Smooth muscle cell (in vitro differentiated cells): ENCODE measurements at regions not wholly inside any gene's neighbourhood (a gene's known extent, or its start where the extent isn't known, plus 50 kb on each side); places are given as distances from the start of the nearest gene placed in this dataset.
A peak's percentile ranks its signal among the peaks of the same experiment; 100 is the strongest.
"Not testable (repeated sequence)": the region's sequence is repeated elsewhere in the genome, so short reads cannot be mapped to it uniquely, and the experiment has no call there.

Experiments used
- DNase-seq: peaks from one replicate; lab custom pipeline; 2025; ENCODE audit not compliant: unreplicated experiment; lab: John Stamatoyannopoulos, UW
- H2AFZ ChIP-seq: fragments of 200-600 bp; sonication (generic); 2 replicates; pipeline ENCODE4 v1.6.0; 2016; ENCODE audit warnings: antibody characterized with exemption, low read depth, mild to moderate bottlenecking
- H3F3A ChIP-seq: fragments of 200-600 bp; sonication (generic); 2 replicates; pipeline ENCODE4 v1.6.0; 2017; ENCODE audit warnings: antibody characterized with exemption, low read depth
- H3K27ac ChIP-seq: fragments of 200-600 bp; sonication (generic); 2 replicates; pipeline ENCODE4 v1.5.1; 2016; ENCODE audit warnings: low read depth, mild to moderate bottlenecking
- H3K27me3 ChIP-seq: fragments of 200-600 bp; sonication (generic); 2 replicates; pipeline ENCODE4 v1.6.1; 2016; ENCODE audit warnings: low read depth, mild to moderate bottlenecking
- H3K36me3 ChIP-seq: fragments of 200-600 bp; sonication (generic); 2 replicates; pipeline ENCODE4 v1.5.1; 2016; ENCODE audit warnings: low read depth
- H3K4me1 ChIP-seq: fragments of 200-600 bp; sonication (generic); 2 replicates; pipeline ENCODE4 v1.5.1; 2016; ENCODE audit warnings: low read depth
- H3K4me2 ChIP-seq: fragments of 200-600 bp; sonication (generic); 2 replicates; pipeline ENCODE4 v1.6.0; 2016; ENCODE audit warnings: mild to moderate bottlenecking
- H3K4me3 ChIP-seq: fragments of 200-600 bp; sonication (generic); 2 replicates; pipeline ENCODE4 v1.5.1; 2016; ENCODE audit warnings: mild to moderate bottlenecking
- H3K79me2 ChIP-seq: fragments of 200-600 bp; sonication (generic); 2 replicates; pipeline ENCODE4 v1.6.0; 2016; ENCODE audit warnings: low read depth, mild to moderate bottlenecking
- H3K9ac ChIP-seq: fragments of 200-600 bp; sonication (generic); 2 replicates; pipeline ENCODE4 v1.6.0; 2016; ENCODE audit warnings: low read depth
- H3K9me3 ChIP-seq: fragments of 200-600 bp; sonication (generic); replicated peaks from 2 replicates; pipeline ENCODE4 v1.5.1; 2016; ENCODE audit warnings: low read depth
- H4K20me1 ChIP-seq: fragments of 200-600 bp; sonication (generic); 2 replicates; pipeline ENCODE4 v1.6.0; 2016; ENCODE audit warnings: low read depth
- WGBS: methylation state at CpG from one replicate; pipeline ENCODE4 v1.1.7; 2016; ENCODE audit warnings: low lambda C conversion rate; 5-methylcytosine and 5-hydroxymethylcytosine counted together
- TF ChIP-seq, protein P1 (sequence below): fragments of 200-600 bp; sonication (generic); IDR thresholded peaks from 2 replicates; pipeline ENCODE4 v1.5.1; 2017; ENCODE audit warnings: borderline replicate concordance, mild to moderate bottlenecking, antibody characterized with exemption; ENCODE audit not compliant: insufficient read depth, poor library complexity, severe bottlenecking

- H3K4me2 ChIP-seq, H3K27ac ChIP-seq, H3K4me3 ChIP-seq, H3K27me3 ChIP-seq, H3K4me1 ChIP-seq, H3K9ac ChIP-seq, H3K9me3 ChIP-seq, H2AFZ ChIP-seq, H3F3A ChIP-seq, H3K36me3 ChIP-seq, DNase-seq: not testable (repeated sequence)
- Histone ChIP-seq H4K20me1 (peaks cover 40% of the 10 kb centered on the region), H3K79me2 (peaks cover 14% of the 10 kb centered on the region)
- TF ChIP-seq, protein P1, sequence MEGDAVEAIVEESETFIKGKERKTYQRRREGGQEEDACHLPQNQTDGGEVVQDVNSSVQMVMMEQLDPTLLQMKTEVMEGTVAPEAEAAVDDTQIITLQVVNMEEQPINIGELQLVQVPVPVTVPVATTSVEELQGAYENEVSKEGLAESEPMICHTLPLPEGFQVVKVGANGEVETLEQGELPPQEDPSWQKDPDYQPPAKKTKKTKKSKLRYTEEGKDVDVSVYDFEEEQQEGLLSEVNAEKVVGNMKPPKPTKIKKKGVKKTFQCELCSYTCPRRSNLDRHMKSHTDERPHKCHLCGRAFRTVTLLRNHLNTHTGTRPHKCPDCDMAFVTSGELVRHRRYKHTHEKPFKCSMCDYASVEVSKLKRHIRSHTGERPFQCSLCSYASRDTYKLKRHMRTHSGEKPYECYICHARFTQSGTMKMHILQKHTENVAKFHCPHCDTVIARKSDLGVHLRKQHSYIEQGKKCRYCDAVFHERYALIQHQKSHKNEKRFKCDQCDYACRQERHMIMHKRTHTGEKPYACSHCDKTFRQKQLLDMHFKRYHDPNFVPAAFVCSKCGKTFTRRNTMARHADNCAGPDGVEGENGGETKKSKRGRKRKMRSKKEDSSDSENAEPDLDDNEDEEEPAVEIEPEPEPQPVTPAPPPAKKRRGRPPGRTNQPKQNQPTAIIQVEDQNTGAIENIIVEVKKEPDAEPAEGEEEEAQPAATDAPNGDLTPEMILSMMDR, result peak; percentile 14
- 88% methylated on average over 8 of the region's 8 CpGs for WGBS
Measured at GRCh38 chr5:94086635-94087034, 345.2 kb upstream of the POU5F2 start.

DNA sequence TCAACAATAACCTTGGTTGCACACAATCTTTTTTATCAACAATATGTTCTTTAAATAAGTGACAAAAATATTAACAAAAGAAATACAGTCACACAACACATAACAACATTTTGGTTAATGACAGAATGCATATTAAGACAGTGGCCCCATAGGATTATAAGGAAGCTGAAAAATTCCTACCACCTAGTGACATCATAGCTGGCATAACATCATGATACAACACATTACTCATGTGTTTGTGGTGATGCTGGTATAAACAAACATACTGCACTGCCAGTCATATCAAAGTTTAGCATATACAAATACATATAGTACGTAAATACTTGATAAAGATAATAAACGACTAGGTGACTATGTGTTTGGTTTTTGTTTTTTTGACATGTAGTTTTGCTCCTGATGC is 344.8 kb upstream of the POU5F2 start:
- no peak overlapping the region for H3K27ac ChIP-seq
- H3K79me2 ChIP-seq, result peaks cover 15% of the 10 kb centered on the region
- WGBS, result 70% methylated on average over 2 of the region's 2 CpGs
- H3K4me3 ChIP-seq, result no peak overlapping the region
- no peak overlapping the region for H2AFZ ChIP-seq
- no peak for DNase-seq
- H3K9me3 ChIP-seq, result no peaks in the 10 kb centered on the region
- no peaks in the 10 kb centered on the region for H3K27me3 ChIP-seq
- H3K36me3 ChIP-seq, result no peaks in the 10 kb centered on the region
- no peaks in the 10 kb centered on the region for H3F3A ChIP-seq
- no peak overlapping the region for H3K4me2 ChIP-seq
- H4K20me1 ChIP-seq, result peaks cover 40% of the 10 kb centered on the region
- H3K4me1 ChIP-seq, result no peaks in the 10 kb centered on the region
- TF ChIP-seq, protein P1, result no peak
- H3K9ac ChIP-seq, result no peak overlapping the region

DNA sequence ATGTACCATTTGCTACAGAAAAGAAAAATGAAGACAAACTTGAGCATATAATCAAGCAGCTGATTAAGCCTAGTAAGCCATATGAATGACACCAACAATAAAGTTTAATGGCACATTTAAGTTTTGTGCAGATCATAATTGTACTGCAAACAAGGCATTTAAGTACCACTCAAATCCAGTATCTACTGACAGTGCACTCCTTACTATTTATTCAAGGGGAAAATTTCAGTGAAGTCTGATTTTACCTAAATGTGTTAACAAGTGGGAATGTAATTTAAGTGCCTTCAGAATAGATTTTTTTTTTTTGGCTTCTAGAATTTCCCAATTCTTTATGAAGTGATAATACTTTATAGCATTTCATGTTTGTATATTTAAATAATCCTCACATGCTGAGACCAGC is 341.0 kb upstream of the POU5F2 start:
- Histone ChIP-seq H3K9me3 (no peaks in the 10 kb centered on the region), H3K4me3 (no peak overlapping the region), H3K27me3 (no peaks in the 10 kb centered on the region), H3K36me3 (no peaks in the 10 kb centered on the region), H2AFZ (no peak overlapping the region), H3K27ac (no peak overlapping the region), H3K4me2 (no peak overlapping the region), H3K9ac (no peak overlapping the region), H3F3A (no peaks in the 10 kb centered on the region), H4K20me1 (peaks cover 52% of the 10 kb centered on the region), H3K4me1 (no peaks in the 10 kb centered on the region), H3K79me2 (peaks cover 27% of the 10 kb centered on the region)
- no peak for DNase-seq
- TF ChIP-seq, protein P1, result no peak

GRCh38 chr5:94081088-94081487 is 339.7 kb upstream of the POU5F2 start:
- WGBS, result 97% methylated on average over 1 of the region's 1 CpG
- Histone ChIP-seq H4K20me1 (peaks cover 58% of the 10 kb centered on the region), H3K9ac (no peak overlapping the region), H3K27me3 (no peaks in the 10 kb centered on the region), H2AFZ (no peak overlapping the region), H3K9me3 (no peaks in the 10 kb centered on the region), H3K4me2 (no peak overlapping the region), H3K36me3 (no peaks in the 10 kb centered on the region), H3K79me2 (peaks cover 29% of the 10 kb centered on the region), H3F3A (no peaks in the 10 kb centered on the region), H3K27ac (no peak overlapping the region), H3K4me1 (no peaks in the 10 kb centered on the region), H3K4me3 (no peak overlapping the region)
- no peak for DNase-seq
- TF ChIP-seq, protein P1, result no peak
